ENCODE measurements at regions not wholly inside any gene's neighbourhood (a gene's known extent, or its start where the extent isn't known, plus 50 kb on each side); places are given as distances from the start of the nearest gene placed in this dataset.
"Not testable (repeated sequence)": the region's sequence is repeated elsewhere in the genome, so short reads cannot be mapped to it uniquely, and the experiment has no call there.

DNA sequence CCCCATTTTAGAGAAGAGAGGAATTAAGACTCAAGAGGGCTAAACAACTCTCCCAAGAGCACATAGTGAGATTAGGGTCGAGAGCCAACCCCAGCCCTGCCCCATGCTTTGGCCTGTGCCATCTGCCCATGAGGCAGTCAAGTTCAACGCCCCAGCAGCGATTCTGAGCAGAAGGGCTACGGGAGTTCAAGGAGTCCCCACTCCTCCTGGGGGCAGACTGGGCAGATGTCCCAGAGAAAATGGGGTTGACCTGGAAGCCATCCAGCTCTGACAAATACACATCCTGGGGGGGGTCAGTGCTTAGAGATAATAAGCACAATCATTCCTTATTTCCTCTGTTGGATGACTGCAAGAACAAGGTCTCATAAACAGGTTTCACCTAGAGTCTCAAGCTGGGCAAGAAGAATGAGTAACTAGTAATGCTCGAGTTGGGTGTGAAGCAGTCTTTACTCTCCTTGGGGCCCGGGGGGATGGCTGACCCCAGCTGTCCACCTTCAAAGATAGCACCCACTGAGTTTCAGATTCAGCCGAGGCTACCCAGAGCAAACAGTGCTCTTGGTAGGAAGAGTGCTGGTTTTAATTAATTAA is 716.4 kb downstream of the RNF144A start:
- Histone ChIP-seq H3K27me3 (no peaks in the 10 kb centered on the region), H3K4me1 (peaks cover 0 to under 1% (median 0%) of the 10 kb centered on the region in 3 donors), H3K4me3 (no peak overlapping the region), H3K36me3 (no peaks in the 10 kb centered on the region), H3K9me3 (no peaks in the 10 kb centered on the region), H3K27ac (no peak overlapping the region)
- 65 to 75% methylated on average over 7 of the region's 7 CpGs for WGBS, 2 donors
- TF ChIP-seq CTCF (IDR thresholded peaks at IDR 0.05), result no peak
- DNase-seq, result no peak
- intact Hi-C loops (cut with DNase I), result no loop called here
- ATAC-seq, result no peak
- FAIRE-seq, result no peak

- intact Hi-C loops (cut with DNase I), result no loop called here
- no peaks in the 10 kb centered on the region for H3K9me3 ChIP-seq
- no peak for FAIRE-seq
- H3K4me3 ChIP-seq, result no peak overlapping the region
- DNase-seq, result no peak
- peaks cover 5 to 7% (median 6%) of the 10 kb centered on the region in 3 donors for H3K4me1 ChIP-seq
- H3K27me3 ChIP-seq, result no peaks in the 10 kb centered on the region
- TF ChIP-seq CTCF (IDR thresholded peaks at IDR 0.05), result no peak
- no peaks in the 10 kb centered on the region for H3K36me3 ChIP-seq
- WGBS, 2 donors, result 75 to 78% methylated on average over 7 of the region's 7 CpGs
- H3K27ac ChIP-seq, result no peak overlapping the region
- no peak for ATAC-seq
These were observed 717.2 kb downstream of the RNF144A start for GRCh38 chr2:7634409-7634808.

DNA sequence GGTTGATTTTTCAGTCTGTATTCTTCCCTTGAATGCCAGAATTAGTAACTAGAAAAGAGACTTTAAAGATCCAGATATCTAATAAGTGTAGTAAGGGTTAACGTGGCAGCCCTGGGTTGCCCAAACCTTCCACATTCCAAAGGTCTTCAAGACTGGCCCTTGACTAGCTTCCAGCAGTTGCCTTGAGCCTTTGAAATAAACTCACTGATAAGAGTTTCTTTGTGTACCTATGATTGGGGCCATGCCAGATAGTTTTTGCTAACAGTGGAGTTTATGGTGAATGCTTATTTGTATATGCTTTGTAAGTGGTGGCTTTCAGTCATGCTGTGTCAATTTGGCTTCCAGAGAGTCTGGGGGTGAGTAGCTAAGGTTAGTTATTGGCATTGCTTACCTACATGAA is 722.3 kb downstream of the RNF144A start:
- FAIRE-seq (no peak), DNase-seq (peak in 4 of 6 donors; percentile 34 to 69 (median 60)), ATAC-seq (peak; percentile 79 to 98 (median 94))
- no peak overlapping the region for H3K4me3 ChIP-seq
- intact Hi-C loops (cut with DNase I), result no loop called here
- no peak overlapping the region for H3K27ac ChIP-seq
- no peaks in the 10 kb centered on the region for H3K36me3 ChIP-seq
- no peaks in the 10 kb centered on the region for H3K27me3 ChIP-seq
- no peaks in the 10 kb centered on the region for H3K9me3 ChIP-seq
- TF ChIP-seq CTCF (IDR thresholded peaks at IDR 0.05), result no peak
- 18 to 24% methylated on average over 1 of the region's 1 CpG for WGBS, 2 donors
- peaks cover 6 to 16% (median 6%) of the 10 kb centered on the region in 3 donors for H3K4me1 ChIP-seq

DNA sequence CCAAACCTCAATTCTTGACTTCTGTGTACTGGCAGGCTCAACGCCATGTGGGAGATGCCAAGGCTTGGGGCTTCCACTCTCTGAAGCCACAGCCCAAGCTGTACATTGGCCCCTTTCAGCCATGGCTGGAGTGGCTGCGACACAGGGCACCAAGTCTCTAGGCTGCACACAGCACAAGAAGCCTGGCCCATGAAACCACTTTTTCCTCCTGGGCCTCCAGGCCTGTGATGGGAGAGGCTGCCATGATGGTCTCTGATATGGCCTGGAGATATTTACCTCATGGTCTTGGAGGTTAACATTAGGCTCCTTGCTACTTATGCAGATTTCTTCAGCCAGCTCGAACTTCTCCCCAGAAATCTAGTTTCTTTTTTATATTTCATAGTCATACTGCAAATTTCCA is 724.1 kb downstream of the RNF144A start:
- DNase-seq; ATAC-seq; intact Hi-C loops (cut with DNase I); H3K4me3 ChIP-seq; H3K9me3 ChIP-seq; H3K27ac ChIP-seq; H3K27me3 ChIP-seq; H3K36me3 ChIP-seq; FAIRE-seq: not testable (repeated sequence)
- H3K4me1 ChIP-seq, result peaks cover 6 to 16% (median 6%) of the 10 kb centered on the region in 3 donors
- WGBS, 2 donors, result 94 to 98% methylated on average over 3 of the region's 3 CpGs

- no peaks in the 10 kb centered on the region for H3K27me3 ChIP-seq
- no peak overlapping the region for H3K27ac ChIP-seq
- no peaks in the 10 kb centered on the region for H3K9me3 ChIP-seq
- intact Hi-C loops (cut with DNase I), result no loop called here
- TF ChIP-seq CTCF (IDR thresholded peaks at IDR 0.05), result no peak
- no peak for FAIRE-seq
- WGBS, 2 donors, result 86 to 87% methylated on average over 3 of the region's 3 CpGs
- H3K36me3 ChIP-seq, result no peaks in the 10 kb centered on the region
- DNase-seq, result no peak
- H3K4me1 ChIP-seq, result no peaks in the 10 kb centered on the region
- no peak overlapping the region for H3K4me3 ChIP-seq
- ATAC-seq, result no peak
These were observed 728.8 kb downstream of the RNF144A start for GRCh38 chr2:7646024-7646423.
